HG02642 (cell line): ENCODE measurements at regions not wholly inside any gene's neighbourhood (a gene's known extent, or its start where the extent isn't known, plus 50 kb on each side); places are given as distances from the start of the nearest gene placed in this dataset.

Experiments used
- ATAC-seq: cut with Tn5 transposase; IDR thresholded peaks from one replicate; pipeline ENCODE4 v1.9.1; 2021; ENCODE audit warnings: mild to moderate bottlenecking; ENCODE audit not compliant: unreplicated experiment, poor library complexity

GRCh38 chr2:18473241-18474181 lies 86.9 kb downstream of the RDH14 start:
- no peak for ATAC-seq

- ATAC-seq: no peak
Measured at GRCh38 chr2:18467749-18468360, 92.6 kb downstream of the RDH14 start.

- ATAC-seq: no peak
Measured at GRCh38 chr2:18465979-18466378, 94.5 kb downstream of the RDH14 start.

- ATAC-seq: no peak
Measured at GRCh38 chr2:18464913-18465312, 95.5 kb downstream of the RDH14 start.

- no peak for ATAC-seq
Measured at GRCh38 chr2:18456026-18456425, 104.4 kb downstream of the RDH14 start.

GRCh38 chr2:18455236-18455862 lies 105.1 kb downstream of the RDH14 start:
- no peak for ATAC-seq

GRCh38 chr2:18454692-18455235 lies 105.7 kb downstream of the RDH14 start:
- ATAC-seq: no peak

- ATAC-seq: no peak
Measured at GRCh38 chr2:18446715-18447114, 113.7 kb downstream of the RDH14 start.

- no peak for ATAC-seq
Measured at GRCh38 chr2:18445433-18446320, 114.8 kb downstream of the RDH14 start.

GRCh38 chr2:18444806-18445205 lies 115.6 kb downstream of the RDH14 start:
- no peak for ATAC-seq

GRCh38 chr2:18441583-18441982 lies 118.9 kb downstream of the RDH14 start:
- no peak for ATAC-seq

- no peak for ATAC-seq
Measured at GRCh38 chr2:18440777-18441176, 119.7 kb downstream of the RDH14 start.

- ATAC-seq: no peak
Measured at GRCh38 chr2:18440141-18440661, 120.3 kb downstream of the RDH14 start.

GRCh38 chr2:18439716-18440115 lies 120.7 kb downstream of the RDH14 start:
- ATAC-seq: no peak

- ATAC-seq: no peak
Measured at GRCh38 chr2:18437909-18438308, 122.5 kb downstream of the RDH14 start.

- ATAC-seq: no peak
Measured at GRCh38 chr2:18436503-18437005, 123.9 kb downstream of the RDH14 start.

- ATAC-seq: peak; percentile 57
Measured at GRCh38 chr2:18435426-18436037, 124.9 kb downstream of the RDH14 start.

- ATAC-seq: no peak
Measured at GRCh38 chr2:18433872-18434271, 126.6 kb downstream of the RDH14 start.

- no peak for ATAC-seq
Measured at GRCh38 chr2:18432999-18433398, 127.5 kb downstream of the RDH14 start.
